ENCODE measurements at regions not wholly inside any gene's neighbourhood (a gene's known extent, or its start where the extent isn't known, plus 50 kb on each side); places are given as distances from the start of the nearest gene placed in this dataset.
A peak's percentile ranks its signal among the peaks of the same experiment; 100 is the strongest.

DNA sequence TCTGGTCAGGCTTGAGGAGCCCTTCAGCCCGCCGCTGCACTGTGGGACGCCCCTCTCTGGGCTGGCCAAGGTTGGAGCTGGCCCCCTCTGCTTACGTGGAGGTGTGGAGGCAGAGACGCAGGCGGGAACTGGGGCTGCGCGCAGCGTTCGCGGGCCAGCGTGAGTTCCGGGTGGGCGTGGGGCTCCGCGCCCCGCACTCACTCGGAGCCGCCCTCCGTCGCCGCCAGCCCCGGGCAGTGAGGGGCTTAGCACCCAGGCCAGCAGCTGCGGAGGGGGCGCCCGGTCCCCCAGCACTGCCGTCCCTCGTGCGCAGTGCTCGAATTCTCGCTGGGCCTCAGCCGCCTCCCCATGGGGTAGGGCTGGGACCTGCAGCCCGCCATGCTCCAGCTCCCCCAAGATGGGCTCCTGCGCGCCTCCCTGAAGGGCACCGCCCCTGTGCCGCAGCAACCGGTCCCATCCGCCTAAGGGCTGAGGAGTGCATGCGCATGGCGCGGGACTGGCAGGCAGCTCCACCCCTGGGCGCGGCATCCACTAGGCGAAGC lies 695.9 kb downstream of the EPHA7 start:
- TF ChIP-seq, protein P1, sequence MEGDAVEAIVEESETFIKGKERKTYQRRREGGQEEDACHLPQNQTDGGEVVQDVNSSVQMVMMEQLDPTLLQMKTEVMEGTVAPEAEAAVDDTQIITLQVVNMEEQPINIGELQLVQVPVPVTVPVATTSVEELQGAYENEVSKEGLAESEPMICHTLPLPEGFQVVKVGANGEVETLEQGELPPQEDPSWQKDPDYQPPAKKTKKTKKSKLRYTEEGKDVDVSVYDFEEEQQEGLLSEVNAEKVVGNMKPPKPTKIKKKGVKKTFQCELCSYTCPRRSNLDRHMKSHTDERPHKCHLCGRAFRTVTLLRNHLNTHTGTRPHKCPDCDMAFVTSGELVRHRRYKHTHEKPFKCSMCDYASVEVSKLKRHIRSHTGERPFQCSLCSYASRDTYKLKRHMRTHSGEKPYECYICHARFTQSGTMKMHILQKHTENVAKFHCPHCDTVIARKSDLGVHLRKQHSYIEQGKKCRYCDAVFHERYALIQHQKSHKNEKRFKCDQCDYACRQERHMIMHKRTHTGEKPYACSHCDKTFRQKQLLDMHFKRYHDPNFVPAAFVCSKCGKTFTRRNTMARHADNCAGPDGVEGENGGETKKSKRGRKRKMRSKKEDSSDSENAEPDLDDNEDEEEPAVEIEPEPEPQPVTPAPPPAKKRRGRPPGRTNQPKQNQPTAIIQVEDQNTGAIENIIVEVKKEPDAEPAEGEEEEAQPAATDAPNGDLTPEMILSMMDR (IDR thresholded peaks at IDR 0.05; ENCODE audit: partially characterized antibody, unreplicated experiment) = no peak
- Mint-ChIP-seq H3K4me3 (ENCODE audit: unreplicated experiment) (peak overlapping the region; percentile 56), H3K27me3 (ENCODE audit: unreplicated experiment) (no peaks in the 10 kb centered on the region), H3K36me3 (ENCODE audit: unreplicated experiment) (no peaks in the 10 kb centered on the region), H3K4me1 (ENCODE audit: low read depth, unreplicated experiment) (no peaks in the 10 kb centered on the region), H3K27ac (ENCODE audit: unreplicated experiment) (no peak overlapping the region), H3K9me3 (ENCODE audit: unreplicated experiment) (peaks cover 1% of the 10 kb centered on the region)
- peak; percentile 40 for DNase-seq

DNA sequence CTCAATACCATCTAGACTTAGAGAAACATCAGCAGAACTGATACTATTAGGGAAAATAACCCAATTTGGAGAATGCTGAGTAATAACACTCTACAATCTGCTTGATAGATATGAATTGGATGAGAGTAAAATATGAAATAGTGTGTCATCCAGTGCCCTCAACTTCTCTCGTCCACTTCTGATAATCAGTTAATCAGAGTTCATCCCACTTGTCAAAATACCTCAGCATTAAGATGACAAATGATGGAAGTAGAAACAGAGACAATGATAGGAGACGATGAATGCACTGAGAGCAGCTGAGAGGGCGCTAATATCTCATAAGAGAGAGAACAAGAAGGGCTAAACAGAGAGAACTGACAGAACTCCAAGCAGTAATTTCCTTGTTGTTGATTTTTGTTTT lies 699.6 kb downstream of the EPHA7 start:
- Mint-ChIP-seq H3K4me3 (ENCODE audit: unreplicated experiment) (no peak overlapping the region), H3K27ac (ENCODE audit: unreplicated experiment) (no peak overlapping the region), H3K4me1 (ENCODE audit: low read depth, unreplicated experiment) (no peaks in the 10 kb centered on the region), H3K9me3 (ENCODE audit: unreplicated experiment) (peaks cover 1% of the 10 kb centered on the region), H3K36me3 (ENCODE audit: unreplicated experiment) (no peaks in the 10 kb centered on the region), H3K27me3 (ENCODE audit: unreplicated experiment) (no peaks in the 10 kb centered on the region)
- TF ChIP-seq, protein P1 (IDR thresholded peaks at IDR 0.05; ENCODE audit: partially characterized antibody, unreplicated experiment) = no peak
- no peak for DNase-seq

DNA sequence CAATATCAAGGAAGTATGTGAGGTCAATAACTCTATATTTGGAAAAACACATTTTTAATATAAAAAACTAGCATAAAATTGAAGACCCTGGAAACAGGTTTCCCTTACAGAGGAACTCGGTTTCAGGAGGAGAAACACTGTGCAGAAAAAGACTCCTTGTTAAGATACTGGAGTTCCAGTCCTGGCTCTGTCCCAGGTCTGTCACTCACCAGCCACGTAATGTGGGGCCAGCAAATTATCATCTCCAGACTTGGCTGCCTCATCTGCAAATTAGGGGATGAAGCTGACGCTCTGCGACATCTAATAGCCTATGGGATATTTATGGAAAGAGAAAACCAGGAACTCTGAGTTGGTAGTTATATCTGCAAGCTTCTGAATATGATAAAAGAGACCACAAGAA lies 702.7 kb downstream of the EPHA7 start:
- H3K36me3 Mint-ChIP-seq (ENCODE audit: unreplicated experiment) = no peaks in the 10 kb centered on the region
- DNase-seq = no peak
- no peak overlapping the region for H3K27ac Mint-ChIP-seq (ENCODE audit: unreplicated experiment)
- no peaks in the 10 kb centered on the region for H3K27me3 Mint-ChIP-seq (ENCODE audit: unreplicated experiment)
- H3K4me3 Mint-ChIP-seq (ENCODE audit: unreplicated experiment) = no peak overlapping the region
- no peaks in the 10 kb centered on the region for H3K9me3 Mint-ChIP-seq (ENCODE audit: unreplicated experiment)
- no peaks in the 10 kb centered on the region for H3K4me1 Mint-ChIP-seq (ENCODE audit: low read depth, unreplicated experiment)
- TF ChIP-seq, protein P1 (IDR thresholded peaks at IDR 0.05; ENCODE audit: partially characterized antibody, unreplicated experiment) = no peak

DNA sequence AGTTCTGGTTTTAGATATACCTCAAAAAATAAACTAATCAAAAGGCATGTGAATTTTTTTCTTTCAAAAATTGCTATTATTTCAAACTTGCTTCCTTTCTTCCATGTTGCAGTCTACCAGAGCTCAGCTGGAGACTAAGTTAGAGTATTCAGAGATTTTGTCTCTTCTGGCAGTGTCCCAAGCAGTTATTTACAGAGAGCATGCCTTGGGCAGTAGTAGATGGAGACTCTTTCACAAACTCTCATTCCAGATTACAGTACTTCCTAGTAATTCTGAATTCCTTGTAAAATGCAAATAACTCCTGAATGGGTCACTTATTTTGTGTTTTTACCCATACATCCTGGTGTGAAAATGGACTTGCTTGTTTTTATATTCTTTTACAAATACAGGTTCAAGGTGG lies 703.4 kb downstream of the EPHA7 start:
- Mint-ChIP-seq H3K9me3 (ENCODE audit: unreplicated experiment) (no peaks in the 10 kb centered on the region), H3K4me1 (ENCODE audit: low read depth, unreplicated experiment) (no peaks in the 10 kb centered on the region), H3K27me3 (ENCODE audit: unreplicated experiment) (no peaks in the 10 kb centered on the region), H3K27ac (ENCODE audit: unreplicated experiment) (no peak overlapping the region), H3K4me3 (ENCODE audit: unreplicated experiment) (no peak overlapping the region), H3K36me3 (ENCODE audit: unreplicated experiment) (no peaks in the 10 kb centered on the region)
- TF ChIP-seq, protein P1 (IDR thresholded peaks at IDR 0.05; ENCODE audit: partially characterized antibody, unreplicated experiment) = no peak
- DNase-seq = no peak

DNA sequence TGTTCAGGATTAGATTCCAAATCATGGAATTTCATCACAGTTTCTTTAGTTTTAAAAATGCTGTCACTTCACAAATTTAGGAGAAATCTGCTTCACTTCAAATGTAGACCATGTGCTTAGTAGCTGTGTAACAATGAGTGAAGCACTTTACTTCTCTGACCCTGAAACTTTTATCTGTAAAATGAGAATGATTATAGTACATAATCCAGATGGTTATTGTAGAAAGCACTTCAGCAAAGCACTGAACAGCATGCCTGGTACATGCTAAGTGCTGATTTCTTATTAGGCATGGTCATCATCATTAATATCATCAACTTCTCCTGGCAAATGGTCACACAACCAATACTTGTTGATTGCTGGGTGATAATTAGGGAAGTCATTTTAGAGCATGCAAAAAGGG lies 705.0 kb downstream of the EPHA7 start:
- Mint-ChIP-seq H3K4me1 (ENCODE audit: low read depth, unreplicated experiment) (no peaks in the 10 kb centered on the region), H3K9me3 (ENCODE audit: unreplicated experiment) (no peaks in the 10 kb centered on the region), H3K4me3 (ENCODE audit: unreplicated experiment) (no peak overlapping the region), H3K27ac (ENCODE audit: unreplicated experiment) (no peak overlapping the region), H3K27me3 (ENCODE audit: unreplicated experiment) (no peaks in the 10 kb centered on the region), H3K36me3 (ENCODE audit: unreplicated experiment) (no peaks in the 10 kb centered on the region)
- TF ChIP-seq, protein P1 (IDR thresholded peaks at IDR 0.05; ENCODE audit: partially characterized antibody, unreplicated experiment) = no peak
- DNase-seq = no peak

Data from glutamatergic neuron (in vitro differentiated cells).